Lower lobe of right lung (tissue), 2 donors: ENCODE measurements at regions not wholly inside any gene's neighbourhood (a gene's known extent, or its start where the extent isn't known, plus 50 kb on each side); places are given as distances from the start of the nearest gene placed in this dataset.

Experiments
- ATAC-seq, 2 donors: fragments of 200-7000 bp; cut with Tn5 transposase; one replicate each; pipeline ENCODE4 v1.9.1; 2020 to 2022; ENCODE audit warnings: mild to moderate bottlenecking in 2 of 2, moderate library complexity in 2 of 2
- DNase-seq: peaks from one replicate; pipeline ENCODE4 v3.0.0-alpha.2; 2020
- H3K27ac ChIP-seq: fragments of 200-600 bp; one replicate; pipeline ENCODE4 v1.8.0; 2022
- H3K27me3 ChIP-seq: fragments of 200-600 bp; one replicate; pipeline ENCODE4 v1.8.0; 2022; ENCODE audit warnings: low read depth
- H3K36me3 ChIP-seq: fragments of 200-600 bp; one replicate; pipeline ENCODE4 v1.8.0; 2022; ENCODE audit warnings: mild to moderate bottlenecking
- H3K4me1 ChIP-seq: fragments of 200-600 bp; one replicate; pipeline ENCODE4 v1.8.0; 2022
- H3K4me3 ChIP-seq: fragments of 200-600 bp; one replicate; pipeline ENCODE4 v1.8.0; 2022; ENCODE audit warnings: mild to moderate bottlenecking
- H3K9me3 ChIP-seq: fragments of 200-600 bp; one replicate; pipeline ENCODE4 v1.8.0; 2022
- CTCF ChIP-seq: fragments of 200-600 bp; IDR thresholded peaks from one replicate; pipeline ENCODE4 v1.8.0; 2022; ENCODE audit warnings: antibody characterized with exemption, mild to moderate bottlenecking
- intact Hi-C: fragments of 100-400 bp; cut with DNase I; formaldehyde crosslinking; loops from one replicate; pipeline ENCODE4 v1.11.0; 2022
- donor health status: DM: no; HTN: yes; CAD: no; lungs with severe emphysema.

- H3K27me3 ChIP-seq = no peaks in the 10 kb centered on the region
- no peaks in the 10 kb centered on the region for H3K36me3 ChIP-seq
- H3K4me3 ChIP-seq = no peak overlapping the region
- H3K4me1 ChIP-seq = no peaks in the 10 kb centered on the region
- ATAC-seq (no peak), DNase-seq (no peak)
- TF ChIP-seq CTCF = no peak
- no peaks in the 10 kb centered on the region for H3K9me3 ChIP-seq
- intact Hi-C loops = no loop called here
- H3K27ac ChIP-seq = no peak overlapping the region
Measured at GRCh38 chr2:228802181-228803071, 468.7 kb downstream of the PID1 start.

GRCh38 chr2:228801451-228801850, 469.6 kb downstream of the PID1 start:
- no peak for DNase-seq
- no peak overlapping the region for H3K4me3 ChIP-seq
- H3K27me3 ChIP-seq = no peaks in the 10 kb centered on the region
- no peaks in the 10 kb centered on the region for H3K4me1 ChIP-seq
- no peak overlapping the region for H3K27ac ChIP-seq
- no peaks in the 10 kb centered on the region for H3K36me3 ChIP-seq
- TF ChIP-seq CTCF = no peak
- H3K9me3 ChIP-seq = no peaks in the 10 kb centered on the region
- intact Hi-C loops = no loop called here
- no peak for ATAC-seq

- no peaks in the 10 kb centered on the region for H3K36me3 ChIP-seq
- no peak overlapping the region for H3K4me3 ChIP-seq
- no peak for TF ChIP-seq CTCF
- no peaks in the 10 kb centered on the region for H3K27me3 ChIP-seq
- ATAC-seq (no peak), DNase-seq (no peak)
- H3K4me1 ChIP-seq = no peaks in the 10 kb centered on the region
- no peak overlapping the region for H3K27ac ChIP-seq
- no peaks in the 10 kb centered on the region for H3K9me3 ChIP-seq
- intact Hi-C loops = no loop called here
Measured at GRCh38 chr2:228799208-228799588, 471.9 kb downstream of the PID1 start.

GRCh38 chr2:228798458-228799207, 472.5 kb downstream of the PID1 start:
- intact Hi-C loops = no loop called here
- TF ChIP-seq CTCF = no peak
- Histone ChIP-seq H3K27me3 (no peaks in the 10 kb centered on the region), H3K9me3 (no peaks in the 10 kb centered on the region), H3K4me3 (no peak overlapping the region), H3K36me3 (no peaks in the 10 kb centered on the region), H3K4me1 (no peaks in the 10 kb centered on the region), H3K27ac (no peak overlapping the region)
- DNase-seq = no peak
- ATAC-seq = no peak

GRCh38 chr2:228796386-228796785, 474.7 kb downstream of the PID1 start:
- intact Hi-C loops = no loop called here
- DNase-seq (no peak), ATAC-seq (no peak)
- no peak for TF ChIP-seq CTCF
- H3K9me3 ChIP-seq = no peaks in the 10 kb centered on the region
- H3K27me3 ChIP-seq = no peaks in the 10 kb centered on the region
- no peak overlapping the region for H3K27ac ChIP-seq
- no peaks in the 10 kb centered on the region for H3K36me3 ChIP-seq
- no peak overlapping the region for H3K4me3 ChIP-seq
- H3K4me1 ChIP-seq = no peaks in the 10 kb centered on the region
